Kidney epithelial cell (primary cell): ENCODE measurements at regions not wholly inside any gene's neighbourhood (a gene's known extent, or its start where the extent isn't known, plus 50 kb on each side); places are given as distances from the start of the nearest gene placed in this dataset.
"Not testable (repeated sequence)": the region's sequence is repeated elsewhere in the genome, so short reads cannot be mapped to it uniquely, and the experiment has no call there.

Source experiments
- DNase-seq: peaks from one replicate; pipeline ENCODE4 v3.0.0-alpha.2; 2010; ENCODE audit warnings: low read depth
- H3K27me3 ChIP-seq: 2 replicates; pipeline ENCODE4 v1.6.0; 2011; ENCODE audit warnings: low read length; ENCODE audit not compliant: control insufficient read depth, insufficient read depth
- H3K36me3 ChIP-seq: 2 replicates; pipeline ENCODE4 v1.5.1; 2011; ENCODE audit warnings: low read length; ENCODE audit not compliant: control insufficient read depth, insufficient read depth
- H3K4me3 ChIP-seq: 2 replicates; pipeline ENCODE4 v1.5.1; 2011; ENCODE audit warnings: low read depth, mild to moderate bottlenecking, control low read depth, low read length
- CTCF ChIP-seq: IDR thresholded peaks from 2 replicates; pipeline ENCODE4 v1.5.1; 2011; ENCODE audit warnings: mild to moderate bottlenecking, moderate library complexity, low read length, control low read depth, inconsistent platforms; ENCODE audit not compliant: insufficient read depth, poor library complexity, severe bottlenecking

GRCh38 chr16:65574326-65574966 is 452.6 kb upstream of the CDH11 start:
- no peaks in the 10 kb centered on the region for H3K36me3 ChIP-seq
- no peak for DNase-seq
- H3K27me3 ChIP-seq: no peaks in the 10 kb centered on the region
- H3K4me3 ChIP-seq: no peak overlapping the region
- TF ChIP-seq CTCF: no peak

- peak; percentile 66 for DNase-seq
- TF ChIP-seq CTCF: peak; percentile 15
- no peaks in the 10 kb centered on the region for H3K27me3 ChIP-seq
- H3K4me3 ChIP-seq: no peak overlapping the region
- no peaks in the 10 kb centered on the region for H3K36me3 ChIP-seq
Observed at GRCh38 chr16:65572156-65572555, 450.3 kb upstream of the CDH11 start.

GRCh38 chr16:65570261-65570660 is 448.4 kb upstream of the CDH11 start:
- H3K36me3 ChIP-seq: no peaks in the 10 kb centered on the region
- no peak overlapping the region for H3K4me3 ChIP-seq
- H3K27me3 ChIP-seq: no peaks in the 10 kb centered on the region
- no peak for DNase-seq
- TF ChIP-seq CTCF: no peak

- Histone ChIP-seq H3K27me3 (no peaks in the 10 kb centered on the region), H3K36me3 (no peaks in the 10 kb centered on the region), H3K4me3 (no peak overlapping the region)
- no peak for TF ChIP-seq CTCF
- no peak for DNase-seq
Observed at GRCh38 chr16:65559846-65560245, 438.0 kb upstream of the CDH11 start.

GRCh38 chr16:65549689-65550088 is 427.8 kb upstream of the CDH11 start:
- not testable (repeated sequence) for H3K27me3 ChIP-seq, H3K4me3 ChIP-seq, DNase-seq, H3K36me3 ChIP-seq

GRCh38 chr16:65548470-65548869 is 426.6 kb upstream of the CDH11 start:
- H3K27me3 ChIP-seq: no peaks in the 10 kb centered on the region
- no peaks in the 10 kb centered on the region for H3K36me3 ChIP-seq
- TF ChIP-seq CTCF: no peak
- no peak overlapping the region for H3K4me3 ChIP-seq
- DNase-seq: no peak
